Adrenal gland (tissue), 9 donors: ENCODE measurements at regions not wholly inside any gene's neighbourhood (a gene's known extent, or its start where the extent isn't known, plus 50 kb on each side); places are given as distances from the start of the nearest gene placed in this dataset.

Source experiments
- DNase-seq, 7 donors: peaks; one replicate each; pipeline ENCODE4 v3.0.0-alpha.2; 2019 to 2020
- H3K27ac ChIP-seq, 5 donors: fragments of 200-600 bp; sonication (generic) in 4 of 5; 1 replicate in 3 of 5; 2 replicates in 2 of 5; pipeline versions ENCODE4 v1.5.1 to v1.8.0; 2016 to 2020; ENCODE audit warnings: mild to moderate bottlenecking in 1 of 5
- H3K27me3 ChIP-seq: fragments of 200-600 bp; 2 replicates; pipeline ENCODE4 v1.8.0; 2021
- H3K36me3 ChIP-seq, 2 donors: fragments of 200-600 bp; replicated peaks in 1 of 2; 1 replicate in 1 of 2; 2 replicates in 1 of 2; pipeline versions ENCODE4 v1.5.1 to v1.8.0; 2018 to 2022
- H3K4me1 ChIP-seq, 2 donors: fragments of 200-600 bp; replicated peaks in 1 of 2; 1 replicate in 1 of 2; 2 replicates in 1 of 2; pipeline versions ENCODE4 v1.5.1 to v1.8.0; 2018 to 2021
- H3K4me3 ChIP-seq, 4 donors: fragments of 200-600 bp; sonication (generic) in 3 of 4; one replicate each; pipeline ENCODE4 v1.5.1; 2016 to 2018
- H3K9me3 ChIP-seq, 3 donors: fragments of 200-600 bp; sonication (generic) in 1 of 3; replicated peaks in 1 of 3; 1 replicate in 2 of 3; 2 replicates in 1 of 3; pipeline versions ENCODE4 v1.5.1 to v1.8.0; 2016 to 2021
- CTCF ChIP-seq, 6 experiments: fragments of 450-650 bp in 4 of 6; fragments of 200-600 bp in 2 of 6; sonication (generic) in 1 of 6; IDR thresholded peaks; 1 replicate in 5 of 6; 2 replicates in 1 of 6; pipeline versions ENCODE4 v1.5.1 to v1.8.0; 2016 to 2021; ENCODE audit warnings: antibody characterized with exemption in 6 of 6, mild to moderate bottlenecking in 2 of 6, moderate library complexity in 1 of 6
- POLR2A ChIP-seq, 2 donors: fragments of 450-650 bp; IDR thresholded peaks; one replicate each; pipeline ENCODE4 v1.6.1; 2017; ENCODE audit warnings: antibody characterized with exemption in 2 of 2, mild to moderate bottlenecking in 2 of 2, moderate library complexity in 1 of 2
- WGBS, 4 donors: extraction: QIAGEN DNeasy Blood & Tissue Kit in 2 of 4; methylation state at CpG; one replicate each; pipeline versions ENCODE4 v1.1.5 to v1.1.7; 2013 to 2017; 5-methylcytosine and 5-hydroxymethylcytosine counted together
- intact Hi-C, 2 donors: fragments of 100-400 bp; cut with DNase I; formaldehyde crosslinking; loops; one replicate each; pipeline versions ENCODE4 v1.14.1 to v1.15.0; 2022 to 2023
- donor health status: healthy with polysubstance abuse.
- donor health status: Bipolar disorder and iron deficiency.
- donor health status: DM: yes; HTN: yes; CAD: no.
- donor health status: DM: no; HTN: no; CAD: no.
- donor health status: DM: no; HTN: no; CAD: no.

- no peaks in the 10 kb centered on the region for H3K27me3 ChIP-seq
- no peak for DNase-seq
- H3K9me3 ChIP-seq = no peaks in the 10 kb centered on the region
- H3K36me3 ChIP-seq = no peaks in the 10 kb centered on the region
- peaks cover 33 to 40% of the 10 kb centered on the region in 2 donors for H3K4me1 ChIP-seq
- peak overlapping the region; percentile 62 to 91 (median 73) for H3K27ac ChIP-seq
- WGBS, 4 donors = 88 to 97% (median 95%) methylated on average over 1 of the region's 1 CpG
- intact Hi-C loops = no loop called here
- TF ChIP-seq CTCF (IDR thresholded peaks at IDR 0.05) = no peak
- TF ChIP-seq POLR2A (IDR thresholded peaks at IDR 0.05) = no peak
- H3K4me3 ChIP-seq = no peak overlapping the region
These were observed 183.3 kb downstream of the EDN1 start for GRCh38 chr6:12473494-12473893.

DNA sequence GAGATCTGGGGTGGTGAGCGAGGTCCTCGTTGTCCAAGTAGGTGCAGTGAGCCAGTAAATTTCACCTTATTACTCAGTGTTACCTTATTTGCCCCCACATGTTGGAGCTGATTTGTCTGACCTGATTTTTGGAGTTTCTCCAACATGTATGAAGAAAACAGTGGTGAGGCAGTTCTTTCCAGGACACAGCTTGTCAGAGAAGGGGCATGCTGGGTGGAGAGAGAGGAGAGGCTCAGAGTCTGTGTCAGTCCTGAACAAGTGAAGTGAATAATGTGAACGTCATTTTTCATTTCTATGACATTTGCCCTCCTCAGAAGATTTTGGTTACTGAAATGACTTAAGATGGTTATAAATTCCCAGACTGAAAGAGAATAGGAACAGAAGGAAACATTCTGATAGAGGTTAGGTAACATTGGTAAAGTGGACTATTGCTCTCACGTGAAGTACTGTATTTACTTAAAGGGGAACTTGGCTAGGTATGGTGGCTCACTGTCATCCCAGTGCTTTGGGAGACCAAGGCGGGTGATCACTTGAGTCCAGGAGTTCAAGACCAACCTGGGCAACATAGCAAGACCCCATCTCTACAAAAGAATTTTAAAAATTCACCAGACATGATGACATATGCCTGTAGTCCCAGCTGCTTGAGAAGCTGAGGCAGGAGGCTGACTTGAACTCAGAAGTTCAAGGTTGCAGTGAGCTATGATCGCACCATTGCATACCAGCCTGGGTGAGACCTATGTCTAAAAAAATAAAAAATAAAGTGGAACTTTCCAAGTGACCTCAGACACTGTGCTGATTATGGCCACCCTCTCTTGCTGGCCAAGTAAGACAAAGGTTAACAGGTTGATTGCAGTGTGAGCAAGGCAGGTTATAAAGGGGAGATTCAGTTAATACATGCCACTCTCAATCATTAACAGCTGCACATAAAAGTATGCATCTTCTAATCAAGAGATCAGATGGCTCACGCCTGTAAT lies 184.3 kb downstream of the EDN1 start:
- Histone ChIP-seq H3K9me3 (no peaks in the 10 kb centered on the region), H3K27me3 (no peaks in the 10 kb centered on the region), H3K4me1 (peaks cover 33 to 40% of the 10 kb centered on the region in 2 donors), H3K4me3 (no peak overlapping the region), H3K36me3 (no peaks in the 10 kb centered on the region), H3K27ac (peak overlapping the region; percentile 62 to 91 (median 73))
- peak in 5 of 7 donors; percentile 42 to 69 (median 64) for DNase-seq
- intact Hi-C loops = no loop called here
- WGBS, 4 donors = 72 to 78% (median 73%) methylated on average over 7 of the region's 7 CpGs
- TF ChIP-seq POLR2A (IDR thresholded peaks at IDR 0.05) = no peak
- no peak for TF ChIP-seq CTCF (IDR thresholded peaks at IDR 0.05)

DNA sequence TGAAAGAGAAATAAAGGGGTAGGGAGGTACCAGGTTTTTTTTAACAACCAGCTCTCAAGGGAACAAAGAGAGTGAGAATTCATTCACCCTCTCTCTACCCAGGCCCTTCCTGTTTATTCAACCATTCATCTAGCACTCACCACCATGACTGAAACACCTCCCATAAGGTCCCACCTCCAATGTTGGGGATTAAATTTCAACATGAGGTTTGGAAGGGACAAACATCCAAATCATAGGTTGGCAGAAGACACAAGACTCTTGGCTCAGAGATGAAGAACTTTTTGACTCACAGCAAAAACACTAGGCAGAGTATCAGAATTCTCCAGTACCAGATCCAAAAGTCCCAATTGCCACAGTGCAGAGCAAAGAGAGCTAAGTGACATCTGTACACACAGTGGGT lies 186.3 kb downstream of the EDN1 start:
- intact Hi-C loops = no loop called here
- no peaks in the 10 kb centered on the region for H3K36me3 ChIP-seq
- no peak for DNase-seq
- peak overlapping the region in 2 of 5 donors; percentile 33 to 63 for H3K27ac ChIP-seq
- no peaks in the 10 kb centered on the region for H3K27me3 ChIP-seq
- no peaks in the 10 kb centered on the region for H3K9me3 ChIP-seq
- TF ChIP-seq CTCF (IDR thresholded peaks at IDR 0.05) (no peak), POLR2A (IDR thresholded peaks at IDR 0.05) (no peak)
- peaks cover 33 to 40% of the 10 kb centered on the region in 2 donors for H3K4me1 ChIP-seq
- peak overlapping the region in 1 of 4 donors; percentile 11 for H3K4me3 ChIP-seq

DNA sequence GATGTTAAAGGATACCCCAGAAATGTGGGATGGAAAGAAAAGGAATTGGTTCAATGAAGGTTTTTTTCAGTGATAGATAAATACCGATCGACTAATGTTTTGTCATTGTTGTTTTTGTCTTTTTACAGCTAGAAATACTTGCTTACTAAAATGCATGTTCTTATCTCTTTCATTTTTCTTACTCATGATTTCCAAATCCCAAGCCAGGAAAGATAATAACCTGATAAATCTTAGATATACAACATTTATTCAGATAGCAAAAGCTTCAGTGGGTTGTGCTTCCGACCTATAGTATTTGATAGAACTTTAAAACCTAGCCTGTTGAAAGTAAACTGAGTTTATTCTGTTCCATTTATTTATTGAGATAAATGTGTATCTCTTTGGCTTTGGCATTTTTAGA lies 187.5 kb downstream of the EDN1 start:
- Histone ChIP-seq H3K27ac (peak overlapping the region; percentile 12 to 74 (median 63)), H3K4me3 (no peak overlapping the region), H3K4me1 (peaks cover 29 to 34% of the 10 kb centered on the region in 2 donors), H3K9me3 (no peaks in the 10 kb centered on the region), H3K27me3 (no peaks in the 10 kb centered on the region), H3K36me3 (no peaks in the 10 kb centered on the region)
- intact Hi-C loops = no loop called here
- DNase-seq = no peak
- no peak for TF ChIP-seq POLR2A (IDR thresholded peaks at IDR 0.05)
- TF ChIP-seq CTCF (IDR thresholded peaks at IDR 0.05) = no peak
- WGBS, 4 donors = 25 to 34% (median 28%) methylated on average over 3 of the region's 3 CpGs
